ENCODE measurements at regions not wholly inside any gene's neighbourhood (a gene's known extent, or its start where the extent isn't known, plus 50 kb on each side); places are given as distances from the start of the nearest gene placed in this dataset.
"Not testable (repeated sequence)": the region's sequence is repeated elsewhere in the genome, so short reads cannot be mapped to it uniquely, and the experiment has no call there.

DNA sequence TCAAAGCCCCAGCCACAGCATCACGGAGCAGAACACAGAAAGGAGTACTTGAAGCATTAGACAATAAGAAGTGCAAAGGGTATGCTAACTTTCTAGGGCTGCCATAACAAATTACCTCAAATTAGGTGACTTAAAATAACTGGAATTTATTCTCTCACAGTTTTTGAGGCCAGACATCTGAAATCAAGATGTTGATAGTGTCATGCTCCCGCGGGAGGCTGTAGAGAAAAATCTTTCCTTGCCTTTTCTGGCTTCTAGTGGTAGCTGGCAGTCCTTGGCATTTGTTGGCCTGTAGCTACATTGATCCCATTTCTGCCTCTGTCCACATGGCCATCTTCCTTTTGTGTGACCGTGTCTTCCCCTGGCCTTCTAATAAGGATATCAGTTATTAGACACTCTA lies 51.9 kb upstream of the SPDL1 start:
- H3K36me3 Mint-ChIP-seq (ENCODE audit: low read depth): no peaks in the 10 kb centered on the region
- no peaks in the 10 kb centered on the region for H3K4me1 Mint-ChIP-seq (ENCODE audit: low read depth)
- H3K27me3 Mint-ChIP-seq: peaks cover 20% of the 10 kb centered on the region
- H3K27ac Mint-ChIP-seq: no peak overlapping the region
- no peak overlapping the region for H3K4me3 Mint-ChIP-seq
- no peaks in the 10 kb centered on the region for H3K9me3 Mint-ChIP-seq

DNA sequence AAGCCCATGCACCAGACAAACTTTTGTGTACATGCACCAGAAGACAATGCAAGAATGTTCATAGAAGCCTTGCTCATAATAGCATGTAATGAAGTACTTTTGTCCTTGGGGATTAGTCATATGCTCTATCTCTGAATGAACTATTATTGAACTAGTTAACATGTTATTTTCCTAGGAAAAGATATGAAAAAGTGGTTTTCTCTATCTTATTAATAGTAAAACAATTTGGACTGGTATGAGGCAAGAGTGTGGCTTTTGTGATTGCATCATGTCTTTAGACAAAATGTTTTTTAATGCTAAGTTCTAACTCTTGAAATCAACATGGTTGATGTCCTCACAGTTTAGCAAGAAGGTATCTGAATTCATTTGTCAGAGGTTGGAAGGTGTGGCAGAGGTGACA lies 55.7 kb upstream of the SPDL1 start:
- no peaks in the 10 kb centered on the region for H3K36me3 Mint-ChIP-seq (ENCODE audit: low read depth)
- H3K9me3 Mint-ChIP-seq: no peaks in the 10 kb centered on the region
- no peak overlapping the region for H3K27ac Mint-ChIP-seq
- no peaks in the 10 kb centered on the region for H3K4me1 Mint-ChIP-seq (ENCODE audit: low read depth)
- peaks cover 29% of the 10 kb centered on the region for H3K27me3 Mint-ChIP-seq
- H3K4me3 Mint-ChIP-seq: no peak overlapping the region

DNA sequence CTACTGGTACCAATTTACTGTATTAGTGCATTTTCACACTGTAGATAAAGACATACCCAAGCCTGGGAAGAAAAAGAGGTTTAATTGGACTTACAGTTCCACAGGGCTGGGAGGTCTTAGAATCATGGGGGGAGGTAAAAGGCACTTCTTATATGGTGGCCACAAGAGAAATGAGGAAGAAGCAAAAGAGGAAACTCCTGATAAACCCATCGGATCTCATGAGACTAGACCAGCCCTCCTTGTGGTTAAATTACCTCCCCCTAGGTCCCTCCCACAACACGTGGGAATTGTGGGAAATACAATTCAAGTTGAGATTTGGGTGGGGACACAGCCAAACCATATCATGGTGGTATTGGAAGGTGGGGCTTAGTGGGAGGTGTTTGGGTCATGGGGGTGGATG lies 56.5 kb upstream of the SPDL1 start:
- Mint-ChIP-seq H3K4me3 (no peak overlapping the region), H3K9me3 (no peaks in the 10 kb centered on the region), H3K27ac (no peak overlapping the region), H3K36me3 (ENCODE audit: low read depth) (no peaks in the 10 kb centered on the region), H3K4me1 (ENCODE audit: low read depth) (no peaks in the 10 kb centered on the region), H3K27me3 (peaks cover 33% of the 10 kb centered on the region)

DNA sequence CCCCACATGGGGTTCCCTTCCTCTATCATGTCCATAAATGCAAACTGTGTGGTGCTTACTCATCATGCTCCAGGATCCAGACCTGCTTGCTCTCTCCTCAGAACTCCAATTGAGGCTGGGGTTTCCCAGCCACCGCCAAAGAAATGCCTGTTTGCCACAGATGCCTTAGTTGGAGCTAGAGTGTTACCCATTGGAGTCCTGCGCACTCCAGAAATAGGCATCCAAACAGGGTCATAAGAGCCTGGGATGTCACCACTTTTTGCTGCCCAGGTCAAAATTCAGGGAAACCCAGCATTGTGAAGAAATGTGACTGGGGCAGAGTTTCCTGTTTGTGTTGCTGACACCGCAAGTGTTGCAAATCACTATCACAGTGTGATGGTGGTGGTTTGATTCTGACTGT lies 60.7 kb upstream of the SPDL1 start:
- H3K4me1 Mint-ChIP-seq (ENCODE audit: low read depth): no peaks in the 10 kb centered on the region
- H3K4me3 Mint-ChIP-seq: no peak overlapping the region
- H3K36me3 Mint-ChIP-seq (ENCODE audit: low read depth): no peaks in the 10 kb centered on the region
- H3K27me3 Mint-ChIP-seq: peaks cover 30% of the 10 kb centered on the region
- H3K27ac Mint-ChIP-seq: no peak overlapping the region
- peaks cover 3% of the 10 kb centered on the region for H3K9me3 Mint-ChIP-seq

DNA sequence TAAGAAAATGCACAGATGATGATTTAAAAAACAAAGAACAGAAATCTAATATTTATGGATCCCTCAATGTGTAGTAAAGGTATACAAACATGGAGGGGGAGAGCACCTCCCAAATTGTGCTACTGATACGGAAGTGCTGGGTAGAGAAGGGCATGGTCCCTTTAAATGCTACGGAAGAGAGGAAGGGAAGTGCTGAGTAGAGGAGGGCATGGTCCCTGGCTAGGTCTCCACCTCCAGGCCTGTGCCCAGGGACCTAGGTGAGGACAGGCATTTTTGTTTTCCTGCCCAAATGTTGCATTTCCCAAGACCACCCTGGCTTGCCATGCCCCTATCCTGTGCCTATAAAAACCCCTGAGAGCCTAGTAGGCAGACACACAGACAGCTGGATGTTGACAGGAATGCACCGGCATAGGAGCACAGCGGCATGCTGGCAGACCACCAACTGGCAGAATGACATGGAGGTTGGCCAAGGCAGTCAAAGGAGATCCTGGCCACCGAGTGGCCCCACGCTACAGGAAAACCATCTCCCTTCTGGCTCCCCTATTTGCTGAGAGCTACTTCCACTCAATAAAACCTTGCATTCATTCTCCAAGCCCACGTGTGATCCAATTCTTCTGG lies 62.1 kb upstream of the SPDL1 start:
- Mint-ChIP-seq H3K9me3 (peaks cover 3% of the 10 kb centered on the region), H3K36me3 (ENCODE audit: low read depth) (no peaks in the 10 kb centered on the region), H3K4me3 (no peak overlapping the region), H3K27me3 (peaks cover 25% of the 10 kb centered on the region), H3K4me1 (ENCODE audit: low read depth) (no peaks in the 10 kb centered on the region), H3K27ac (no peak overlapping the region)

DNA sequence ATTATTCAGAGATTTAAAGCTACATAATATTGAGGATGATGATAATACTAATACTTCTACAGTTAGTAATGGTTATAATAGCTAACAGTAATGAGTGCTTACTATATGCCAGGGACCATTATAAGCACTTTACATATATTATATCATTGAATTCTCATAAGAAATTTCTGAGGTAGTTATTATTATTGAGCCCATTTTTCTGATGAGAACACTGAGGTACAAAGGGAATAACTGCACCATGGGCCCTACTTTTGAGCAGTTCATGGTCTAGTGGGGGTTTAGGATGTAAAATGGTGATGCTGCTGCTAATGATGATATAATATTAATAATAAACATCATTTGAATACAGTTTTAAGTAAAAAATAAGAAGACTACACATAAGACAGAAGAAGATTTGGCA lies 64.2 kb upstream of the SPDL1 start:
- Mint-ChIP-seq H3K27ac (no peak overlapping the region), H3K4me3 (no peak overlapping the region), H3K4me1 (ENCODE audit: low read depth) (no peaks in the 10 kb centered on the region), H3K9me3 (peaks cover 3% of the 10 kb centered on the region), H3K27me3 (peaks cover 19% of the 10 kb centered on the region), H3K36me3 (ENCODE audit: low read depth) (no peaks in the 10 kb centered on the region)

DNA sequence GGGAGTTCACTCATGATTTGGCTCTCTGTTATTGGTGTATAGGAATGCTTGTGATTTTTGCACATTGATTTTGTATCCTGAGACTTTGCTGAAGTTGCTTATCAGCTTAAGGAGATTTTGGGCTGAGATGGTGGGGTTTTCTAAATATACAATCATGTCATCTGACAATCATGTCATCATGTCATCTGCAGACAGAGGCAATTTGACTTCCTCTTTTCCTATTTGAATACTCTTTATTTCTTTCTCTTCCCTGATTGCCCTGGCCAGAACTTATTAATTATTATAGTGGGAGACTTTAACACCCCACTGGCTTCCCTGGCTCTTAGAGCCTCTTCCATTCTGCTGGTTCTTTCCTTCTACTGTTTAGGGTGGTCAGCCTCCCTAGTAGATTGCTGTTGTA lies 64.8 kb upstream of the SPDL1 start:
- H3K4me1 Mint-ChIP-seq (ENCODE audit: low read depth); H3K36me3 Mint-ChIP-seq (ENCODE audit: low read depth); H3K27ac Mint-ChIP-seq; H3K9me3 Mint-ChIP-seq; H3K4me3 Mint-ChIP-seq: not testable (repeated sequence)
- H3K27me3 Mint-ChIP-seq: peaks cover 17% of the 10 kb centered on the region

DNA sequence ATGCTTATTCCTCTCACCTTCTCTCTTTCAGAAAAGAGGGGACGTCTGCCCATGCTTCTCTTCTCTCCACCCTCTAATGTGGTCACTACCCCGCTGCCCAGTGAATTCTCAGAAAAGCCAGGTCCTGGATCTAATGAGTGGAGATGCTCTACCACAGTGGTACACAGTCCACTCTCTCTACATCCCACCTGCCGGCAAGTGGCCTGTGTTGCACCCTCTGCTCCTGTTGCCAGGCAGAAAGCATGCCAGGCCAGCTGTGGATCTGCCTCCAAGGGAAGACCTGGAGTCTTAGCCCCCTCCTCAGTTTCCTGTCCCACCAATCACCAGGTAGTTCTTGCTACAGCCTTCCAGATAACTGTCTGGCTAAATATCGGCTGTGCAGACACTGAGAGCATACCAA lies 71.2 kb upstream of the SPDL1 start:
- no peaks in the 10 kb centered on the region for H3K4me1 Mint-ChIP-seq (ENCODE audit: low read depth)
- peaks cover 4% of the 10 kb centered on the region for H3K9me3 Mint-ChIP-seq
- H3K36me3 Mint-ChIP-seq (ENCODE audit: low read depth): no peaks in the 10 kb centered on the region
- H3K4me3 Mint-ChIP-seq: no peak overlapping the region
- H3K27me3 Mint-ChIP-seq: peaks cover 6% of the 10 kb centered on the region
- no peak overlapping the region for H3K27ac Mint-ChIP-seq

DNA sequence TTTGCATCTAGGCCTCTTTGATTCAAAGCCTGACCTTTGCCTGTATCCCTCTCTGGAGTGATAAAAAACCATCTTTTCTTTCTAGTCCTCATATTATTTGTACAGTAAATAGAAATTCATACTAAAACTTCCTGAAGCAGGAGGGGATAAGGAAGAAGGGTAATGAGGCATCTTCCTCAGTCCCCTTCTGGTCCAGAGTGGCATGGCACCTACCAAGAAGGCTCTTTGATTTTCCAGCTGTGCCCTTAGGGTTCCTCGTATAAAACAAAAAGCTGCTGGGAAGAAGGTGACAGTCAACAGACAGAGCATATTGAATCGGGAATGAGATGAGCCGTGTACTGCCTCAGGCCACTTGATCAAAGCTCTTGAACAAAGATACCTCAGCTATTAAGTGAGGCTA lies 71.9 kb upstream of the SPDL1 start:
- Mint-ChIP-seq H3K9me3 (peaks cover 4% of the 10 kb centered on the region), H3K27ac (no peak overlapping the region), H3K4me3 (no peak overlapping the region), H3K27me3 (peaks cover 6% of the 10 kb centered on the region), H3K36me3 (ENCODE audit: low read depth) (no peaks in the 10 kb centered on the region), H3K4me1 (ENCODE audit: low read depth) (no peaks in the 10 kb centered on the region)

DNA sequence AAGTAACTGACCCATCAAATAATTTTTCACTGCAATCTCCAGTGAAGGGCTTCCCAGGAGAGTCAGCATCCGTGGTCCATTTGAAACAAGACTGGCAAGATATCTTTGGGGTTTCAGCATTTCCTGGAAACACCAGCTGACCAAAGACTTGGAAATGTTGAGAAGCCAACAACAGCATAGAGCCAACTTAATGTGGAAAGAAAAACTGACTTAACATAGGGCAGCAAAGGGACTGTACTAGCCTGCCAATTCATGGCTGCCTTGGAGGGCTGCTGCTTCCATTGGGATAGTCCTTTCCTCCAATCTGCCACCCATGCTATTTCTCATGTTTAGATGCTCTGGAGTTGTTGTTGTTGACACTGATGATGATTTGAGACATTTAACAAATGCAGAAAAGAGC lies 76.5 kb upstream of the SPDL1 start:
- H3K9me3 Mint-ChIP-seq: peaks cover 4% of the 10 kb centered on the region
- H3K27me3 Mint-ChIP-seq: peaks cover 21% of the 10 kb centered on the region
- no peak overlapping the region for H3K4me3 Mint-ChIP-seq
- H3K4me1 Mint-ChIP-seq (ENCODE audit: low read depth): no peaks in the 10 kb centered on the region
- H3K27ac Mint-ChIP-seq: no peak overlapping the region
- no peaks in the 10 kb centered on the region for H3K36me3 Mint-ChIP-seq (ENCODE audit: low read depth)

DNA sequence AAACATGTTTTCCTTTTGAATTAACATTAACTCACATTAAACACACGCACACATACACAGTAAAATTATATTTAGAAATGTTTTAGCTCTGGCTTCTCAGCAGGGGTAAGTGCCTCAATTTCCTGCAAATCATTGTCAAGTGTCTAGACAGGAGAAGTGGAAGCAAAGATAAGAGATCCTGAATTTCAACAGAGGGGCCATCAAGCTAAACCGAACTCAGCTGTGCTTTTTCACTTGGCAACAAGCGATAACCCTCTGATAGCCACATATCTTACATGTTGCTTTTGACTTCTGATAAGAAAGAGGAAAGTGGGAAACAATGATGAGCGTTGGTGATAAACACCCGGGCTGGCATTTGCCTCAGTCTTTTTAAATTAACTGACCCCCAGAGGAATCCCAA lies 79.7 kb upstream of the SPDL1 start:
- Mint-ChIP-seq H3K4me1 (ENCODE audit: low read depth) (no peaks in the 10 kb centered on the region), H3K9me3 (peaks cover 2% of the 10 kb centered on the region), H3K36me3 (ENCODE audit: low read depth) (no peaks in the 10 kb centered on the region), H3K27ac (no peak overlapping the region), H3K27me3 (peaks cover 29% of the 10 kb centered on the region), H3K4me3 (no peak overlapping the region)

DNA sequence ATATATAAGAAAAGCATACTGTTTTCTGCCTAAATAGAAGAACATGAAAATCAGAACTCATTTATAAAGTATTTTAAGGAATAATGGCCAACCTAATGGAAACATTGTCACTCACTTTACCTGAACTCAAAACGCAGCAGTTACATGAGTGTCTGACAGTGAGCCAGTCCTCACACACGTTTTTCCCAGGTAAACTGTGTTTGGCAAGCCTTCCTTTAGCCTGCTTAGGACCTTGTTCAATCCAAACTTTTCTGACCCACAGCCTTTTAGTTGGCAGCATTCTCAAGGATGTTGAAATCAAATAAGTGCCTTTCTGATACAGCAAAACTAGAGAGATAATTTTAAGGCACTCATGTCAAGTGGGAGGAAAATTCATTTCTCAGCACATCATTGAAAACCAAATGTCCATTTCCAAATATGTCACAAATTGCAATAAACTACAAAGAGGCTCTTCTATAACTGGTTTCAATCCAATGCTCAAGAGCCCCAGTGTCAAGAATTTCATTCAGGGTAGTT lies 83.5 kb upstream of the SPDL1 start:
- Mint-ChIP-seq H3K27me3 (peaks cover 26% of the 10 kb centered on the region), H3K4me3 (no peak overlapping the region), H3K9me3 (no peaks in the 10 kb centered on the region), H3K36me3 (ENCODE audit: low read depth) (no peaks in the 10 kb centered on the region), H3K27ac (no peak overlapping the region), H3K4me1 (ENCODE audit: low read depth) (no peaks in the 10 kb centered on the region)

DNA sequence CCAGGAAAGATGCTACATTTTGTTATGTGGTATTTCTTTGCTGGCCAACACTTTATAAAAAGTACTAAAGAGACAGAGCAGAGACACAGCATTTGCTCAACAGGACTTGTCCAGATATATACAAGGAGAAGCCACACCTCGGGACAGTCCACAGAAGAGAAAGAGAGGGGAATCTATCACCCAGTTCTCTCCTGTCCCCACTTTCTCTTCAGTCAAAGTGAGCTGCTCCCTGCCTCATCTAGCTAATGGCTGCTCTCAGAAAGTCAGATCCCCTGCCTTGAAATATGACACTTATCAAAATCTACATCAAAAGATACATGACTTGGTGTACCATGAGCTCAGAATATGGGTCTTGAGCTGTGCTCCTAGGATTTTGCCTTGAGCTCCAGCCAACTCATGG lies 86.7 kb upstream of the SPDL1 start:
- H3K4me1 Mint-ChIP-seq (ENCODE audit: low read depth): no peaks in the 10 kb centered on the region
- no peaks in the 10 kb centered on the region for H3K36me3 Mint-ChIP-seq (ENCODE audit: low read depth)
- no peak overlapping the region for H3K4me3 Mint-ChIP-seq
- H3K27me3 Mint-ChIP-seq: peaks cover 12% of the 10 kb centered on the region
- no peaks in the 10 kb centered on the region for H3K9me3 Mint-ChIP-seq
- no peak overlapping the region for H3K27ac Mint-ChIP-seq

DNA sequence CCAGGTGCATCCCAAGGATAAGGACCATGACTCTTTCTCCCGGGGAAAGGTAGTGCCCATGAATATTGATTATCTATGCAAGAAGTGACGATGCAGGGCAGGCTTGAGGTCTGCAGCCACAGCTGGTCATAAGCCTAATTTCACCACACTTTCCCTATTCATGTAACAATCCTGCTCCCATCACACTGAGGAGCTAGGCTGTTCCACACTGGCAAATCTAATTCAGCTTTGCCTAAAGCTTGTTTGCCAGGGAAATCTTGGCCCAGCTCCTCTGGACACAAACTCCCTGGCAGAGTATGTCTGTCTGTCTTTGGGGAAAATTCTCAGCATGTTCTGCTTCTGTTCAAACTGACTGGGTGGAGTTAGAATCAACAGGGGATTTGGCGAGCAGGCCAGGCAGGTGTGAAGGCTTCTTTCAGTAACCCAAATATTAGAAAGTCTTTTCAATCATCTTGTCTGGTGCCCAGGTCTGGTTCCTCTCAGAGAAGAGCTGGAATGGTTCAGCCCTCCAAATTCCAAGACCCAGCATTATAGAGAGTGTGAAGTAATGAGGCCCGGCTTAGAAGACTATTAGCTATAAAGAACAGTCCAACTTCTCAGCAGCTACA lies 88.5 kb upstream of the SPDL1 start:
- Mint-ChIP-seq H3K4me1 (ENCODE audit: low read depth) (no peaks in the 10 kb centered on the region), H3K9me3 (peaks cover 2% of the 10 kb centered on the region), H3K4me3 (no peak overlapping the region), H3K27ac (no peak overlapping the region), H3K36me3 (ENCODE audit: low read depth) (no peaks in the 10 kb centered on the region), H3K27me3 (peaks cover 13% of the 10 kb centered on the region)

DNA sequence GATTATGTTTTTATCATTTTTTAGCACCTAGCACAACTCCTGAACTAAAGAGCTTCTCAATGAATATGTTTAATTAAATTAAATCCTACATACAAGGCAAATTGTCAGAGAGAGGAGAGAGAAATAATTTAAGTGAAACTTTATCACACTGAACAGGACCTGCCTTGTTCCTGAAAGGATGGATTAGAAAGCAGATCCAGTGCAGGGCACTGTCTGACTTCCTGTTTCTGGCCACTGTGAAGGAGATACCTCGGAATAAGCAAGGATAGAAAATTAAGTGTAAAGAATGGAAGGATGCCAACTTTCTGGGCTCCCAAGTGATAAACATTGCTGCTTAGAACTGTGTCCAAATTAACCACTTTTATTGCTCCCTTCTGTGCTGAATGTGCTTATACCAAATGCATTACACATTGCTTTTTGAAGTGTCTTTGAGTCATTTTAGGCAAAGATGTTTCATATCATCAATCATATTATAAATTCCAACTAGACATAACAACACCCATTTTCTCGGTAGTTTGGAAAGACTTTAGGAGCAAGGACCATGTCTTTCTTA lies 89.1 kb upstream of the SPDL1 start:
- no peaks in the 10 kb centered on the region for H3K4me1 Mint-ChIP-seq (ENCODE audit: low read depth)

DNA sequence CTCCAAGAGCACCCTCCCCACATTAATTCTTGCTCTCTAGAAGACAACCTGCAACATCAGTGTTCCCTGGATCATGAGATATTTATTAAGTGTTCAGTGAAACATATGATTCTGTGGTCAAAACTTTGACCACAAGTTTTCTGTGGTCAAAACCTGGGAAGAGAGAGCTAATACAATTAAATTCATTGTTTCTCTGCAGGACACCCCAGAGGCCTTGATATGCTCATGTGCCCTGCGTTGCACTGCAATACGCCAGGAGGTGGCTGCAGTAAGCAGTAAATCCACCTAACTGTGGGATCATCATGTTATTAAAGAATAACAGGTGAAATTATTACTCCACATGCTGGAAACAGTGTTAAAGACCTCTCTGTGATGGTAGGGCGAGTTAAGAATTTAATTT lies 109.3 kb upstream of the SPDL1 start:
- H3K4me3 Mint-ChIP-seq: no peak overlapping the region
- no peaks in the 10 kb centered on the region for H3K4me1 Mint-ChIP-seq (ENCODE audit: low read depth)
- H3K27ac Mint-ChIP-seq: no peak overlapping the region
- H3K36me3 Mint-ChIP-seq (ENCODE audit: low read depth): no peaks in the 10 kb centered on the region
- H3K9me3 Mint-ChIP-seq: no peaks in the 10 kb centered on the region
- peaks cover 11% of the 10 kb centered on the region for H3K27me3 Mint-ChIP-seq

More for the DNA sequence above, 89.1 kb upstream of the SPDL1 start:
- Mint-ChIP-seq H3K36me3 (ENCODE audit: low read depth) (no peaks in the 10 kb centered on the region), H3K27ac (no peak overlapping the region), H3K27me3 (peaks cover 16% of the 10 kb centered on the region), H3K9me3 (peaks cover 5% of the 10 kb centered on the region), H3K4me3 (no peak overlapping the region)
